Activated CD4-positive, alpha-beta T cell treated with anti-CD3 and anti-CD28 coated beads, Interleukin-2, amount 10 ng/mL, durations not matched to agents 24 days and 14 days (primary cell): ENCODE measurements at regions not wholly inside any gene's neighbourhood (a gene's known extent, or its start where the extent isn't known, plus 50 kb on each side); places are given as distances from the start of the nearest gene placed in this dataset.

ENCODE experiments used
- DNase-seq: peaks from one replicate; pipeline ENCODE4 v3.0.0; 2022
- H3K27ac Mint-ChIP-seq: one replicate; pipeline ENCODE4 v1.8.0; 2022; ENCODE audit warnings: mild to moderate bottlenecking, mixed read lengths
- H3K27me3 Mint-ChIP-seq: one replicate; pipeline ENCODE4 v1.8.0; 2022; ENCODE audit warnings: mixed read lengths
- H3K36me3 Mint-ChIP-seq: one replicate; pipeline ENCODE4 v1.8.0; 2022; ENCODE audit warnings: low read depth, mild to moderate bottlenecking, mixed read lengths
- H3K4me1 Mint-ChIP-seq: one replicate; pipeline ENCODE4 v1.8.0; 2021; ENCODE audit warnings: mixed read lengths
- H3K4me3 Mint-ChIP-seq: one replicate; pipeline ENCODE4 v1.8.0; 2022; ENCODE audit warnings: mild to moderate bottlenecking, moderate library complexity, mixed read lengths
- H3K9me3 Mint-ChIP-seq: one replicate; pipeline ENCODE4 v1.8.0; 2021; ENCODE audit warnings: mixed read lengths
- intact Hi-C: fragments of 100-400 bp; cut with micrococcal nuclease; formaldehyde crosslinking; loops from one replicate; pipeline ENCODE4 v1.15.1; 2023

GRCh38 chr18:78587626-78588600 is 391.7 kb upstream of the SALL3 start:
- H3K27ac Mint-ChIP-seq = no peak overlapping the region

DNA sequence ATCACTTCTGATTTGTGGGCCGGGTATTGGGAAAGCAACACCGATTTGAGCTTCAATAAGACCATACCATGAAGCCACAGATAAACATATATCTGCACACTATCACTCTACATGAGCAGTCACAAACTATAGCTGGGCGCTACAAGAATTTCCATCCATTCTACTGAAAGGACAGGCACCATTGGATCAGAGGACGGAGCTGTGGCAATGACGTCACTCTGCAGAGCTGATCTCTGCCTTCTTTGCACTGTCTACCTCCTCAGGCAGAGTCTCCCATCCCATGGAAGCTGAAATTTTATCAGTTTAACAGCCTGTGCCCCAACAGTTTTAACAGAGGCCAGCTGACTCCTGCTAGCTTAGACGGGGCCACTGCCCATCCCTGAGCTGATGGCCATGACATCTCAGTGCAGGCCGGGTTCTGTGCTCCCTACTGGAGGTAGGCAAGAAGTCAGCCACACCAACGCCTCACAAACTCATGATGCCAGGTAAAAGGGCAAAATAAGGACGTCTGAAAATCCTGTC is 389.6 kb upstream of the SALL3 start:
- Mint-ChIP-seq H3K9me3 (peaks cover 3% of the 10 kb centered on the region), H3K36me3 (no peaks in the 10 kb centered on the region), H3K4me3 (no peak overlapping the region), H3K27ac (no peak overlapping the region), H3K4me1 (no peaks in the 10 kb centered on the region), H3K27me3 (no peaks in the 10 kb centered on the region)
- intact Hi-C loops = no loop called here
- no peak for DNase-seq

More at GRCh38 chr18:78587626-78588600, 391.7 kb upstream of the SALL3 start:
- H3K4me3 Mint-ChIP-seq = no peak overlapping the region
- H3K4me1 Mint-ChIP-seq = no peaks in the 10 kb centered on the region
- H3K36me3 Mint-ChIP-seq = no peaks in the 10 kb centered on the region
- no peaks in the 10 kb centered on the region for H3K27me3 Mint-ChIP-seq
- DNase-seq = no peak
- H3K9me3 Mint-ChIP-seq = no peaks in the 10 kb centered on the region
- intact Hi-C loops = no loop called here

GRCh38 chr18:78595453-78595852 is 384.2 kb upstream of the SALL3 start:
- no peak overlapping the region for H3K4me3 Mint-ChIP-seq
- H3K27me3 Mint-ChIP-seq = no peaks in the 10 kb centered on the region
- H3K4me1 Mint-ChIP-seq = no peaks in the 10 kb centered on the region
- H3K9me3 Mint-ChIP-seq = peaks cover 3% of the 10 kb centered on the region
- no peak for DNase-seq
- intact Hi-C loops = no loop called here
- no peak overlapping the region for H3K27ac Mint-ChIP-seq
- H3K36me3 Mint-ChIP-seq = no peaks in the 10 kb centered on the region

DNA sequence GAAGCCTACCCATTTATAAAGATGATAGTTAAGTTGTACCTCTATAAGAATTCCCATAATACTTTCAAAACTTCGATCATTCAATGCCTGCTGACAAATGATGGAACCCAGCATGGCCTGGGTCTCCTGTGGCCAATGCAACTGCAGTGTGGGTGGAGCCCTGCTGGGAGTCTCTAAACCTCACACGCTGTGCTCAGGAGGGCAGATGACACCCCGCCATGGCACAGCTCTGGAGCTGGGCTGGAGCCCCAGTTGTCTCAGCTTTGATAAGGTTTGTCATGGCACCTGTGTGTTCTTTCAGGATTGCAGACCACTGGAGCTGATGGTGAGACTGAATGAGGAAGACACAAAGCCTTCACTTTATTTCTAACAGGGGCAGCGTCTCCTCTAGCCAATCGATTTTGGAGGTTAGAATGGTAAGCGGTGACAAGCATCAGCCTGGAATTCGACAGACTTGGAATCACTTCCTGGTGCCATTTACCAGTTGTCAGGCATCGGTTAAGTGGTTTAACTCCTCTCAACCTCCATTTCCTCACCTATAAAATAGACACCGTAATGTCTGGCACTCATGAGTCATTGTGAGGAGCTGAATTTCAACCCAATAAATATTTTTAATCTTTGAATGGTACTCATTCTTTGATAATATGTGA is 383.6 kb upstream of the SALL3 start:
- intact Hi-C loops = no loop called here
- Mint-ChIP-seq H3K4me1 (no peaks in the 10 kb centered on the region), H3K9me3 (peaks cover 3% of the 10 kb centered on the region), H3K27me3 (no peaks in the 10 kb centered on the region), H3K4me3 (no peak overlapping the region), H3K36me3 (no peaks in the 10 kb centered on the region), H3K27ac (no peak overlapping the region)
- no peak for DNase-seq

- Mint-ChIP-seq H3K27me3 (no peaks in the 10 kb centered on the region), H3K36me3 (no peaks in the 10 kb centered on the region), H3K27ac (no peak overlapping the region), H3K4me3 (no peak overlapping the region), H3K4me1 (no peaks in the 10 kb centered on the region), H3K9me3 (peaks cover 3% of the 10 kb centered on the region)
- DNase-seq = no peak
- intact Hi-C loops = no loop called here
Observed at GRCh38 chr18:78596794-78597345, 382.7 kb upstream of the SALL3 start.

DNA sequence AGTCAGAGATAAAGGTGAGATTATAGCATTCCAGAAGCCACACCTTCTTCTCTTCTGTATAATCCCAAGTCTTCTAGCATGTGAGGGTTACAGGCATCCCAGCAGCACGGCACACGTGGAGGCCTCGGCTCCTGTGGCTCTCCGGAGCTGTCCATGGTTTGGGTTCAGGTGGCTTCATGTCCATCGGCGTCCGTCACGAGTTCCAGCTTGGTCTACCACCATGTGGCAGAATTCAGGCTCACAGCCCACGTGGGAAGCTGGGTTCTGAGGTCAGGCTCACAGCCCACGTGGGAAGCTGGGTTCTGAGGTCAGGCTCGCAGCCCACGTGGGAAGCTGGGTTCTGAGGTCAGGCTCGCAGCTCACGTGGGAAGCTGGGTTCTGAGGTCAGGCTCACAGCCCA is 378.3 kb upstream of the SALL3 start:
- Mint-ChIP-seq H3K9me3 (no peaks in the 10 kb centered on the region), H3K4me1 (no peaks in the 10 kb centered on the region), H3K27ac (no peak overlapping the region), H3K4me3 (no peak overlapping the region), H3K36me3 (no peaks in the 10 kb centered on the region), H3K27me3 (no peaks in the 10 kb centered on the region)
- no peak for DNase-seq
- intact Hi-C loops = no loop called here

- Mint-ChIP-seq H3K4me3 (no peak overlapping the region), H3K27me3 (no peaks in the 10 kb centered on the region), H3K27ac (no peak overlapping the region), H3K4me1 (no peaks in the 10 kb centered on the region), H3K36me3 (no peaks in the 10 kb centered on the region), H3K9me3 (peaks cover 4% of the 10 kb centered on the region)
- intact Hi-C loops = no loop called here
- no peak for DNase-seq
Observed at GRCh38 chr18:78601923-78602322, 377.7 kb upstream of the SALL3 start.

- DNase-seq = no peak
- intact Hi-C loops = no loop called here
- Mint-ChIP-seq H3K4me3 (no peak overlapping the region), H3K9me3 (peaks cover 5% of the 10 kb centered on the region), H3K36me3 (no peaks in the 10 kb centered on the region), H3K27ac (no peak overlapping the region), H3K27me3 (no peaks in the 10 kb centered on the region), H3K4me1 (no peaks in the 10 kb centered on the region)
Observed at GRCh38 chr18:78602430-78602829, 377.2 kb upstream of the SALL3 start.

- no peak overlapping the region for H3K4me3 Mint-ChIP-seq
- H3K4me1 Mint-ChIP-seq = no peaks in the 10 kb centered on the region
- intact Hi-C loops = no loop called here
- no peak for DNase-seq
- no peak overlapping the region for H3K27ac Mint-ChIP-seq
- H3K27me3 Mint-ChIP-seq = no peaks in the 10 kb centered on the region
- no peaks in the 10 kb centered on the region for H3K36me3 Mint-ChIP-seq
- H3K9me3 Mint-ChIP-seq = peaks cover 5% of the 10 kb centered on the region
Observed at GRCh38 chr18:78603102-78603983, 376.3 kb upstream of the SALL3 start.

- H3K4me3 Mint-ChIP-seq = no peak overlapping the region
- H3K36me3 Mint-ChIP-seq = no peaks in the 10 kb centered on the region
- H3K27me3 Mint-ChIP-seq = no peaks in the 10 kb centered on the region
- intact Hi-C loops = no loop called here
- H3K9me3 Mint-ChIP-seq = peaks cover 5% of the 10 kb centered on the region
- no peaks in the 10 kb centered on the region for H3K4me1 Mint-ChIP-seq
- DNase-seq = no peak
- H3K27ac Mint-ChIP-seq = no peak overlapping the region
Observed at GRCh38 chr18:78605255-78605654, 374.4 kb upstream of the SALL3 start.

GRCh38 chr18:78607221-78607620 is 372.4 kb upstream of the SALL3 start:
- intact Hi-C loops = no loop called here
- H3K27ac Mint-ChIP-seq = no peak overlapping the region
- H3K4me1 Mint-ChIP-seq = no peaks in the 10 kb centered on the region
- H3K36me3 Mint-ChIP-seq = no peaks in the 10 kb centered on the region
- DNase-seq = no peak
- H3K27me3 Mint-ChIP-seq = no peaks in the 10 kb centered on the region
- H3K9me3 Mint-ChIP-seq = peaks cover 5% of the 10 kb centered on the region
- H3K4me3 Mint-ChIP-seq = no peak overlapping the region

DNA sequence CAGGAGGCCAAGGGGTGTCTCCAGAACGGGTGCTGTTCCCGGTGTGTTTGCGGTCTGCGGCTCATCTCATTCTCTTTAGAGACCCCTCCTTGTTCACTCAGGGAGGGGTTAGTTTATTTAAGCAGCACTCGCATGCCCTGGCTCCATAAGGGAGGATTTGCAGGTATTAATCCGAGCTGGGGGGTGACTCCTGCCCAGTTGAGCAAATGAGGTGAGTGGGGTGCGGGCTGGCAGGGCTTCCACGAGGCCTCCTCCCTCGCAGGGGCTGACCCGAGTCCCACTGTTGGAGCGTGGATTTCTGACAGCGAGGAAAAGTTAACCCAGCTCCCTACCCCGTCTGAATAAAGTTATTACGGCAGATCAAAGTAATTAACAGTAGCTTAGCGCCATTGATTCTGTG is 371.8 kb upstream of the SALL3 start:
- Mint-ChIP-seq H3K27me3 (no peaks in the 10 kb centered on the region), H3K27ac (no peak overlapping the region), H3K4me1 (no peaks in the 10 kb centered on the region), H3K4me3 (no peak overlapping the region), H3K36me3 (no peaks in the 10 kb centered on the region), H3K9me3 (peaks cover 5% of the 10 kb centered on the region)
- intact Hi-C loops = no loop called here
- DNase-seq = no peak

DNA sequence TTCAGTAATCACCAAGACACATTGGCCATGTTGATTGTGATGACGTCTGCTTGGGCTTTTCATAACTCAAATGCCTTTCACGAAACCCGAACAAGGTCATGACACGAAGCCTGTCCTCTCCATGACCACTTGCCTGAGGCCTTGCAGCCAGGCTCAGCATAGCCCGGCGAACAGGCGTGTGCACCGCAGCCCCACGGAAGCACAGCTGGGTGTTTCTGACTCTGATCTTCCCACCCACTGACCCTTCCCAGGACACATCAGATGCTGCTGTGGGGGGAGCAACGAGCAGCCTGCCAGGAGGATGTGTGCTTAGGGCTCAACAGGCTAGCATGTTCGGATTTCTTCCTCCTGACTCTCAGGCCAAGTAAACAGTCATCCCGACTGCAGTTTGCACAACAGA is 369.4 kb upstream of the SALL3 start:
- H3K36me3 Mint-ChIP-seq = no peaks in the 10 kb centered on the region
- no peak for DNase-seq
- no peak overlapping the region for H3K27ac Mint-ChIP-seq
- intact Hi-C loops = no loop called here
- no peaks in the 10 kb centered on the region for H3K27me3 Mint-ChIP-seq
- H3K4me1 Mint-ChIP-seq = no peaks in the 10 kb centered on the region
- H3K4me3 Mint-ChIP-seq = no peak overlapping the region
- peaks cover 5% of the 10 kb centered on the region for H3K9me3 Mint-ChIP-seq
